HepG2 (cell line): ENCODE measurements at regions not wholly inside any gene's neighbourhood (a gene's known extent, or its start where the extent isn't known, plus 50 kb on each side); places are given as distances from the start of the nearest gene placed in this dataset.

Source experiments
- ATAC-seq: fragments of 200-7000 bp; cut with Tn5 transposase; 3 replicates; pipeline ENCODE4 v1.9.1; 2020; ENCODE audit warnings: mild to moderate bottlenecking, moderate library complexity
- BruUV-seq: library from RNA; stranded (reverse); fragments of 400-500 nt; replicated peaks from 2 replicates; lab custom pipeline; 2021; lab: Mats Ljungman, UMichigan
- CTCF ChIA-PET: fragments of 300-600 bp; formaldehyde crosslinking; extraction: SDS; loops from one replicate; lab custom pipeline; 2021; ENCODE audit warnings: low total read pairs, inconsistent platforms, low intra/inter-chr PET ratio; lab: Yijun Ruan, JAX
- POLR2A ChIA-PET: fragments of 350-600 bp; sonication (Branson Sonifier 250); formaldehyde crosslinking; loops from one replicate; lab custom pipeline; 2020; ENCODE audit warnings: antibody characterized with exemption, inconsistent platforms; lab: Yijun Ruan, JAX
- DNase-seq: peaks from one replicate; pipeline ENCODE4 v3.0.0-alpha.2; 2015; ENCODE audit warnings: low spot score
- FAIRE-seq: peaks from 3 replicates; lab custom pipeline; 2011; peaks lifted over from hg19 to GRCh38; lab: Jason Lieb, UNC
- H2AFZ ChIP-seq: one replicate; pipeline ENCODE4 v1.6.1; 2011; ENCODE audit warnings: low read length, inconsistent platforms
- H3K27ac ChIP-seq: fragments of 300-600 bp; 3 replicates; pipeline ENCODE4 v1.8.0; 2011; ENCODE audit warnings: mixed run types, mild to moderate bottlenecking, mixed read lengths, low read length, inconsistent platforms; ENCODE audit not compliant: insufficient read depth; ENCODE audit errors: extremely low read length
- H3K27me3 ChIP-seq, 2 experiments: fragments of 200-600 bp in 1 of 2; 2 replicates in 1 of 2; 3 replicates in 1 of 2; pipeline versions ENCODE4 v1.6.0 to v1.8.0; 2011; ENCODE audit warnings: low read length in 2 of 2, mild to moderate bottlenecking in 2 of 2, moderate library complexity in 2 of 2, inconsistent platforms in 1 of 2; ENCODE audit not compliant: insufficient read depth in 2 of 2, control insufficient read depth in 1 of 2
- H3K36me3 ChIP-seq, 2 experiments: fragments of 200-600 bp in 1 of 2; replicated peaks in 1 of 2; 2 replicates in 1 of 2; 3 replicates in 1 of 2; pipeline versions ENCODE4 v1.5.1 to v1.8.0; 2011; ENCODE audit warnings: low read length in 2 of 2, inconsistent platforms in 1 of 2; ENCODE audit not compliant: insufficient read depth in 2 of 2, control insufficient read depth in 1 of 2
- H3K4me1 ChIP-seq: 2 replicates; pipeline ENCODE4 v1.5.1; 2012; ENCODE audit warnings: low read length, inconsistent platforms; ENCODE audit not compliant: insufficient read depth
- H3K4me2 ChIP-seq: 2 replicates; pipeline ENCODE4 v1.6.0; 2011; ENCODE audit warnings: low read depth, low read length, inconsistent platforms
- H3K4me3 ChIP-seq, 3 experiments: fragments of 200-600 bp in 1 of 3; sonication (generic), shearing (Covaris generic) in 1 of 3; replicated peaks in 1 of 3; 2 replicates each; pipeline ENCODE4 v1.5.1; 2011 to 2016; ENCODE audit warnings: low read length in 3 of 3, inconsistent platforms in 2 of 3, low read depth in 2 of 3, mild to moderate bottlenecking in 2 of 3, control low read depth in 1 of 3, mixed read lengths in 1 of 3; ENCODE audit not compliant: insufficient read depth in 1 of 3
- H3K79me2 ChIP-seq: one replicate; pipeline ENCODE4 v1.6.1; 2011; ENCODE audit warnings: low read length, inconsistent platforms; ENCODE audit not compliant: insufficient read depth
- H3K9ac ChIP-seq: 2 replicates; pipeline ENCODE4 v1.6.0; 2011; ENCODE audit warnings: mild to moderate bottlenecking, low read depth, low read length, inconsistent platforms; ENCODE audit not compliant: insufficient read depth
- H3K9me3 ChIP-seq: 2 replicates; pipeline ENCODE4 v1.5.1; 2012; ENCODE audit warnings: mild to moderate bottlenecking, low read length
- H4K20me1 ChIP-seq: 2 replicates; pipeline ENCODE4 v1.6.0; 2011; ENCODE audit warnings: inconsistent platforms, mild to moderate bottlenecking, low read length, moderate library complexity; ENCODE audit not compliant: insufficient read depth
- AKAP8 ChIP-seq: sonication (generic); formaldehyde crosslinking; IDR thresholded peaks from 2 replicates; pipeline ENCODE4 v1.5.1; 2020; ENCODE audit warnings: mild to moderate bottlenecking, missing genetic modification reagents
- BATF2 ChIP-seq: sonication (generic); formaldehyde crosslinking; IDR thresholded peaks from 2 replicates; pipeline ENCODE4 v1.8.0; 2022; ENCODE audit warnings: mild to moderate bottlenecking, missing genetic modification reagents, moderate library complexity
- BRCA1 ChIP-seq: sonication (generic); formaldehyde crosslinking; IDR thresholded peaks from 2 replicates; pipeline ENCODE4 v1.4.0; 2020; ENCODE audit warnings: missing genetic modification reagents
- CC2D1A ChIP-seq: sonication (generic); formaldehyde crosslinking; IDR thresholded peaks from 2 replicates; pipeline ENCODE4 v1.8.1; 2023; ENCODE audit warnings: mild to moderate bottlenecking, missing genetic modification reagents
- HNRNPH1 ChIP-seq: fragments of 200-400 bp; formaldehyde crosslinking; optimal IDR thresholded peaks from 2 replicates; pipeline ENCODE3; 2017; ENCODE audit warnings: mild to moderate bottlenecking, low read depth, low read length
- IKZF4 ChIP-seq: sonication (generic); formaldehyde crosslinking; IDR thresholded peaks from 2 replicates; pipeline ENCODE4 v1.5.1; 2020; ENCODE audit warnings: borderline replicate concordance, mild to moderate bottlenecking, low read depth, missing genetic modification reagents; ENCODE audit errors: not compliant biosample characterization
- KLF16 ChIP-seq, 2 experiments: sonication (generic) in 1 of 2; formaldehyde crosslinking in 1 of 2; IDR thresholded peaks; 2 replicates each; pipeline versions ENCODE4 v1.6.1 to v1.8.0; 2016 to 2023; ENCODE audit warnings: missing genetic modification reagents in 2 of 2, missing compliant biosample characterization in 1 of 2
- TGIF2 ChIP-seq: IDR thresholded peaks from 2 replicates; pipeline ENCODE4 v1.6.1; 2016; ENCODE audit warnings: control low read depth, missing compliant biosample characterization
- TSC22D2 ChIP-seq: sonication (generic); formaldehyde crosslinking; IDR thresholded peaks from 2 replicates; pipeline ENCODE4 v1.5.1; 2020; ENCODE audit warnings: missing genetic modification reagents, mild to moderate bottlenecking, borderline replicate concordance
- ZFY ChIP-seq: sonication (generic); formaldehyde crosslinking; IDR thresholded peaks from 2 replicates; pipeline ENCODE4 v1.4.0; 2020; ENCODE audit warnings: missing genetic modification reagents
- ZNF101 ChIP-seq: sonication (generic); formaldehyde crosslinking; IDR thresholded peaks from 2 replicates; pipeline ENCODE4 v1.4.0; 2020; ENCODE audit warnings: mild to moderate bottlenecking, low read depth, missing genetic modification reagents, borderline replicate concordance
- ZNF407 ChIP-seq: sonication (generic); formaldehyde crosslinking; IDR thresholded peaks from one replicate; pipeline ENCODE4 v1.5.1; 2020; ENCODE audit warnings: mild to moderate bottlenecking, missing genetic modification reagents; ENCODE audit errors: not compliant biosample characterization
- ZNF44 ChIP-seq: sonication (generic); formaldehyde crosslinking; IDR thresholded peaks from 2 replicates; pipeline ENCODE4 v1.5.1; 2020; ENCODE audit warnings: mild to moderate bottlenecking, missing genetic modification reagents
- ZNF496 ChIP-seq: sonication (generic); formaldehyde crosslinking; IDR thresholded peaks from 2 replicates; pipeline ENCODE4 v1.8.1; 2023; ENCODE audit warnings: mild to moderate bottlenecking, moderate library complexity, missing genetic modification reagents; ENCODE audit not compliant: insufficient replicate concordance
- ZNF598 ChIP-seq: sonication (generic); formaldehyde crosslinking; IDR thresholded peaks from 2 replicates; pipeline ENCODE4 v1.5.1; 2020; ENCODE audit warnings: mild to moderate bottlenecking, missing genetic modification reagents, borderline replicate concordance
- ZNF678 ChIP-seq: sonication (generic); formaldehyde crosslinking; IDR thresholded peaks from 2 replicates; pipeline ENCODE4 v1.4.0; 2020; ENCODE audit warnings: mild to moderate bottlenecking, missing genetic modification reagents
- ZNF777 ChIP-seq: sonication (generic); formaldehyde crosslinking; IDR thresholded peaks from 2 replicates; pipeline ENCODE4 v1.4.0; 2020; ENCODE audit warnings: missing genetic modification reagents
- ZZZ3 ChIP-seq: sonication (generic); formaldehyde crosslinking; IDR thresholded peaks from 2 replicates; pipeline ENCODE4 v1.4.0; 2020; ENCODE audit warnings: missing genetic modification reagents, mild to moderate bottlenecking, borderline replicate concordance
- WGBS: methylation state at CpG from one replicate; pipeline ENCODE4 v1.1.6; 2017; ENCODE audit warnings: low lambda C conversion rate; 5-methylcytosine and 5-hydroxymethylcytosine counted together
- in situ Hi-C: cut with HindIII; loops from 2 replicates; pipeline ENCODE4 v1.10.0; 2017; ENCODE audit warnings: low pct_unique_long_range_greater_than_20kb; ENCODE audit not compliant: extremely low pct_ligation_motif_present
- intact Hi-C: fragments of 100-400 bp; cut with micrococcal nuclease; formaldehyde crosslinking; loops from one replicate; pipeline ENCODE4 v1.10.0; 2022; ENCODE audit not compliant: unreplicated experiment

- Histone ChIP-seq H3K9ac (no peak overlapping the region), H3K4me1 (no peaks in the 10 kb centered on the region), H3K9me3 (peaks cover 5% of the 10 kb centered on the region; the same call in 1 of the 2 replicates), H3K4me3 (no peak overlapping the region), H3K79me2 (no peaks in the 10 kb centered on the region), H3K4me2 (no peak overlapping the region)
- FAIRE-seq, result no peak
- ChIA-PET POLR2A (no interaction called here), CTCF (no interaction called here)
- in situ Hi-C loops (no loop called here), intact Hi-C loops (no loop called here)
- BruUV-seq, result no TSS peak
- ATAC-seq, result no peak
- DNase-seq, result no peak
- 0% methylated on average over 1 of the region's 1 CpG for WGBS
- TF ChIP-seq AKAP8 (CRISPR knock-in tag) (no peak), BRCA1 (CRISPR knock-in tag) (no peak), ZNF44 (CRISPR knock-in tag) (no peak), TGIF2 (CRISPR knock-in tag) (no peak), KLF16 (CRISPR knock-in tag; IDR thresholded peaks at IDR 0.05) (no peak), ZZZ3 (CRISPR knock-in tag) (no peak), ZNF777 (CRISPR knock-in tag) (no peak), ZNF407 (CRISPR knock-in tag) (no peak), ZNF678 (no peak), ZNF598 (CRISPR knock-in tag) (no peak), ZNF101 (CRISPR knock-in tag) (no peak), IKZF4 (CRISPR knock-in tag) (no peak), BATF2 (CRISPR knock-in tag) (no peak), TSC22D2 (CRISPR knock-in tag) (no peak), ZNF496 (CRISPR knock-in tag) (no peak), ZFY (CRISPR knock-in tag) (no peak), CC2D1A (CRISPR knock-in tag) (no peak), HNRNPH1 (no peak)
- TF ChIP-seq, all 625 proteins: peak for 0
- H4K20me1 ChIP-seq, result no peaks in the 10 kb centered on the region
- no peaks in the 10 kb centered on the region for H3K36me3 ChIP-seq
- H2AFZ ChIP-seq, result no peak overlapping the region
- no peaks in the 10 kb centered on the region for H3K27me3 ChIP-seq
- no peak overlapping the region for H3K27ac ChIP-seq
Observed at GRCh38 chr18:40612356-40612755, 1342.7 kb upstream of the PIK3C3 start.
